ENCODE measurements at regions not wholly inside any gene's neighbourhood (a gene's known extent, or its start where the extent isn't known, plus 50 kb on each side); places are given as distances from the start of the nearest gene placed in this dataset.

GRCh38 chr10:37703833-37704382 is 153.5 kb downstream of the ZNF248 start:
- H3K27ac ChIP-seq: no peak overlapping the region
- WGBS, 2 donors: 84 to 90% methylated on average over 2 to 4 of the region's 4 CpGs
- DNase-seq: peak; percentile 6
- no peak for TF ChIP-seq CTCF (IDR thresholded peaks at IDR 0.05)
- TF ChIP-seq POLR2A (IDR thresholded peaks at IDR 0.05): no peak
- H3K4me1 ChIP-seq: no peaks in the 10 kb centered on the region
- intact Hi-C loops (cut with DNase I; ENCODE audit: low total_unique reads): no loop called here
- H3K9me3 ChIP-seq: no peaks in the 10 kb centered on the region
- H3K36me3 ChIP-seq (ENCODE audit: low read depth, missing control alignments): no peaks in the 10 kb centered on the region
- no peak overlapping the region for H3K4me3 ChIP-seq
- H3K27me3 ChIP-seq: no peaks in the 10 kb centered on the region

GRCh38 chr10:37703114-37703513 is 154.3 kb downstream of the ZNF248 start:
- H3K4me3 ChIP-seq: no peak overlapping the region
- no peaks in the 10 kb centered on the region for H3K36me3 ChIP-seq (ENCODE audit: low read depth, missing control alignments)
- H3K9me3 ChIP-seq: no peaks in the 10 kb centered on the region
- H3K27ac ChIP-seq: no peak overlapping the region
- no peak for TF ChIP-seq POLR2A (IDR thresholded peaks at IDR 0.05)
- no peak for TF ChIP-seq CTCF (IDR thresholded peaks at IDR 0.05)
- H3K27me3 ChIP-seq: no peaks in the 10 kb centered on the region
- intact Hi-C loops (cut with DNase I; ENCODE audit: low total_unique reads): no loop called here
- WGBS, 2 donors: 81 to 84% methylated on average over 3 to 4 of the region's 4 CpGs
- no peak for DNase-seq
- no peaks in the 10 kb centered on the region for H3K4me1 ChIP-seq

GRCh38 chr10:37701781-37702493 is 155.5 kb downstream of the ZNF248 start:
- H3K36me3 ChIP-seq (ENCODE audit: low read depth, missing control alignments): no peaks in the 10 kb centered on the region
- H3K9me3 ChIP-seq: no peaks in the 10 kb centered on the region
- intact Hi-C loops (cut with DNase I; ENCODE audit: low total_unique reads): no loop called here
- no peaks in the 10 kb centered on the region for H3K27me3 ChIP-seq
- no peak for TF ChIP-seq CTCF (IDR thresholded peaks at IDR 0.05)
- no peak for TF ChIP-seq POLR2A (IDR thresholded peaks at IDR 0.05)
- peak; percentile 10 for DNase-seq
- H3K4me3 ChIP-seq: peak overlapping the region in 1 of 2 donors; percentile 18
- WGBS, 2 donors: 60 to 72% methylated on average over 16 of the region's 16 CpGs
- no peak overlapping the region for H3K27ac ChIP-seq
- no peaks in the 10 kb centered on the region for H3K4me1 ChIP-seq

GRCh38 chr10:37700886-37701780 is 156.3 kb downstream of the ZNF248 start:
- no peak for TF ChIP-seq CTCF (IDR thresholded peaks at IDR 0.05)
- peak overlapping the region in 1 of 2 donors; percentile 18 for H3K4me3 ChIP-seq
- intact Hi-C loops (cut with DNase I; ENCODE audit: low total_unique reads): no loop called here
- no peaks in the 10 kb centered on the region for H3K4me1 ChIP-seq
- H3K27me3 ChIP-seq: no peaks in the 10 kb centered on the region
- H3K9me3 ChIP-seq: no peaks in the 10 kb centered on the region
- WGBS, 2 donors: 57 to 68% methylated on average over 24 to 36 of the region's 37 CpGs
- H3K27ac ChIP-seq: no peak overlapping the region
- H3K36me3 ChIP-seq (ENCODE audit: low read depth, missing control alignments): no peaks in the 10 kb centered on the region
- peak; percentile 13 for DNase-seq
